ENCODE measurements at regions not wholly inside any gene's neighbourhood (a gene's known extent, or its start where the extent isn't known, plus 50 kb on each side); places are given as distances from the start of the nearest gene placed in this dataset.

- TF ChIP-seq CTCF (IDR thresholded peaks at IDR 0.05; ENCODE audit: low read length): no peak
- no peak for TF ChIP-seq EZH2 (optimal IDR thresholded peaks at IDR 0.05; ENCODE audit: low read depth, low read length)
These were observed 122.0 kb upstream of the LNX1 start for GRCh38 chr4:53713296-53713695.
